ENCODE measurements at regions not wholly inside any gene's neighbourhood (a gene's known extent, or its start where the extent isn't known, plus 50 kb on each side); places are given as distances from the start of the nearest gene placed in this dataset.
"Not testable (repeated sequence)": the region's sequence is repeated elsewhere in the genome, so short reads cannot be mapped to it uniquely, and the experiment has no call there.

- intact Hi-C loops (cut with DNase I; ENCODE audit: low total_unique reads), result no loop called here
- no peak overlapping the region for H3K4me3 ChIP-seq (ENCODE audit: low read depth, poor library complexity, severe bottlenecking)
- 76 to 85% methylated on average over 2 of the region's 2 CpGs for WGBS, 2 donors
- no peak for DNase-seq (ENCODE audit: low spot score in 2 of 2)
- no peak for TF ChIP-seq CTCF (IDR thresholded peaks at IDR 0.05)
- TF ChIP-seq POLR2A (IDR thresholded peaks at IDR 0.05), result no peak
Observed at GRCh38 chr3:59240666-59241255, 190.9 kb upstream of the CFAP20DC start.

GRCh38 chr3:59237121-59237520 lies 187.3 kb upstream of the CFAP20DC start:
- H3K4me3 ChIP-seq (ENCODE audit: low read depth, poor library complexity, severe bottlenecking), result no peak overlapping the region
- TF ChIP-seq CTCF (IDR thresholded peaks at IDR 0.05), result no peak
- no peak for TF ChIP-seq POLR2A (IDR thresholded peaks at IDR 0.05)
- no peak for DNase-seq (ENCODE audit: low spot score in 2 of 2)
- 89 to 91% methylated on average over 6 of the region's 6 CpGs for WGBS, 2 donors
- intact Hi-C loops (cut with DNase I; ENCODE audit: low total_unique reads), result no loop called here

GRCh38 chr3:59235634-59236012 lies 185.8 kb upstream of the CFAP20DC start:
- H3K4me3 ChIP-seq (ENCODE audit: low read depth, poor library complexity, severe bottlenecking), result no peak overlapping the region
- TF ChIP-seq CTCF (IDR thresholded peaks at IDR 0.05), result no peak
- TF ChIP-seq POLR2A (IDR thresholded peaks at IDR 0.05), result no peak
- WGBS, 2 donors, result 40 to 59% methylated on average over 3 of the region's 3 CpGs
- no peak for DNase-seq (ENCODE audit: low spot score in 2 of 2)
- intact Hi-C loops (cut with DNase I; ENCODE audit: low total_unique reads), result no loop called here

GRCh38 chr3:59234884-59235633 lies 185.2 kb upstream of the CFAP20DC start:
- WGBS, 2 donors, result 57 to 75% methylated on average over 2 of the region's 2 CpGs
- intact Hi-C loops (cut with DNase I; ENCODE audit: low total_unique reads), result no loop called here
- no peak overlapping the region for H3K4me3 ChIP-seq (ENCODE audit: low read depth, poor library complexity, severe bottlenecking)
- TF ChIP-seq CTCF (IDR thresholded peaks at IDR 0.05) (no peak), POLR2A (IDR thresholded peaks at IDR 0.05) (no peak)
- no peak for DNase-seq (ENCODE audit: low spot score in 2 of 2)

GRCh38 chr3:59230379-59230778 lies 180.6 kb upstream of the CFAP20DC start:
- 60 to 67% methylated on average over 1 to 2 of the region's 2 CpGs for WGBS, 2 donors
- H3K4me3 ChIP-seq (ENCODE audit: low read depth, poor library complexity, severe bottlenecking); DNase-seq (ENCODE audit: low spot score in 2 of 2); intact Hi-C loops (cut with DNase I; ENCODE audit: low total_unique reads): not testable (repeated sequence)

GRCh38 chr3:59213860-59214259 lies 164.0 kb upstream of the CFAP20DC start:
- DNase-seq (ENCODE audit: low spot score in 2 of 2), result no peak
- H3K4me3 ChIP-seq (ENCODE audit: low read depth, poor library complexity, severe bottlenecking), result no peak overlapping the region
- TF ChIP-seq POLR2A (IDR thresholded peaks at IDR 0.05) (no peak), CTCF (IDR thresholded peaks at IDR 0.05) (no peak)
- intact Hi-C loops (cut with DNase I; ENCODE audit: low total_unique reads), result no loop called here

Data from lower leg skin (tissue), 4 donors.